OCI-LY3 (cell line): ENCODE measurements at regions not wholly inside any gene's neighbourhood (a gene's known extent, or its start where the extent isn't known, plus 50 kb on each side); places are given as distances from the start of the nearest gene placed in this dataset.

Experiments
- EZH2phosphoT487 ChIP-seq: fragments of 200-600 bp; shearing (Covaris generic); IDR thresholded peaks from 2 replicates; pipeline ENCODE4 v1.6.1; 2018; ENCODE audit warnings: antibody characterized with exemption, mixed run types, low read depth
- TF ChIP-seq, protein P1 (sequence below): fragments of 200-600, 300-600 bp; sonication (generic); IDR thresholded peaks from 2 replicates; pipeline ENCODE4 v1.5.1; 2014; ENCODE audit warnings: antibody characterized with exemption, low read length, low read depth

DNA sequence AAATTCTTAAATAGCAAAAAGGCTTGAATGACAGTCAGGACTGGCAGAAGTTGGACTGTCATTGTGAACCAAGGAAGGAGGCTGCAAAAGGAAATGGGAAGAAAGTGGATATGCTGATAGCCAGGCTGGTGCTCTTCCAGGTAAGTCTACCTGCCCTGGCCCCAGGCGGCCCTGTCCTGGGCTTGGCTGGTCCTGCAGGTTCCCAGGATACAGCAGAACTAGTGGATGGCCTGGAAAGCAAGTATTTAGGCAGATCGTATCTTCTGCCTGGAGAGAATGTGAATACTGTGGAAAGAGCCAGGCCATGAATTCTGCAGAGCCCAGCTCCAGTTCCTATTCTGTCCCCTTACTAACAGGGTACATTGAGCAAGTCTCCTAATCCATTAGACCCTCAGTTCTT, 149.3 kb downstream of the SEC61B start:
- TF ChIP-seq, protein P1, sequence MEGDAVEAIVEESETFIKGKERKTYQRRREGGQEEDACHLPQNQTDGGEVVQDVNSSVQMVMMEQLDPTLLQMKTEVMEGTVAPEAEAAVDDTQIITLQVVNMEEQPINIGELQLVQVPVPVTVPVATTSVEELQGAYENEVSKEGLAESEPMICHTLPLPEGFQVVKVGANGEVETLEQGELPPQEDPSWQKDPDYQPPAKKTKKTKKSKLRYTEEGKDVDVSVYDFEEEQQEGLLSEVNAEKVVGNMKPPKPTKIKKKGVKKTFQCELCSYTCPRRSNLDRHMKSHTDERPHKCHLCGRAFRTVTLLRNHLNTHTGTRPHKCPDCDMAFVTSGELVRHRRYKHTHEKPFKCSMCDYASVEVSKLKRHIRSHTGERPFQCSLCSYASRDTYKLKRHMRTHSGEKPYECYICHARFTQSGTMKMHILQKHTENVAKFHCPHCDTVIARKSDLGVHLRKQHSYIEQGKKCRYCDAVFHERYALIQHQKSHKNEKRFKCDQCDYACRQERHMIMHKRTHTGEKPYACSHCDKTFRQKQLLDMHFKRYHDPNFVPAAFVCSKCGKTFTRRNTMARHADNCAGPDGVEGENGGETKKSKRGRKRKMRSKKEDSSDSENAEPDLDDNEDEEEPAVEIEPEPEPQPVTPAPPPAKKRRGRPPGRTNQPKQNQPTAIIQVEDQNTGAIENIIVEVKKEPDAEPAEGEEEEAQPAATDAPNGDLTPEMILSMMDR, result no peak
- TF ChIP-seq EZH2phosphoT487, result no peak
